SK-N-MC (cell line): ENCODE measurements at regions not wholly inside any gene's neighbourhood (a gene's known extent, or its start where the extent isn't known, plus 50 kb on each side); places are given as distances from the start of the nearest gene placed in this dataset.
A peak's percentile ranks its signal among the peaks of the same experiment; 100 is the strongest.
"Not testable (repeated sequence)": the region's sequence is repeated elsewhere in the genome, so short reads cannot be mapped to it uniquely, and the experiment has no call there.

Experiments
- DNase-seq: peaks from one replicate; pipeline ENCODE4 v3.0.0-alpha.2; 2011; ENCODE audit warnings: low read depth, low spot score
- H3K27ac ChIP-seq: fragments of 200-600 bp; sonication (generic); 2 replicates; pipeline ENCODE4 v1.5.1; 2016; ENCODE audit warnings: mixed run types
- H3K36me3 ChIP-seq: fragments of 200-600 bp; sonication (generic); 2 replicates; pipeline ENCODE4 v1.6.1; 2017; ENCODE audit warnings: antibody characterized with exemption, low read length, mixed read lengths; ENCODE audit not compliant: insufficient read depth
- H3K4me3 ChIP-seq: fragments of 200-600 bp; sonication (generic); 2 replicates; pipeline ENCODE4 v1.5.1; 2016
- H3K9ac ChIP-seq: fragments of 200-600 bp; sonication (generic); 2 replicates; pipeline ENCODE4 v1.8.0; 2017; ENCODE audit warnings: mixed run types, mixed read lengths; ENCODE audit not compliant: insufficient read length
- H3K9me3 ChIP-seq: fragments of 200-600 bp; sonication (generic); 2 replicates; pipeline ENCODE4 v1.6.1; 2017; ENCODE audit warnings: low read depth, mild to moderate bottlenecking, antibody characterized with exemption, low read length, moderate library complexity, mixed read lengths
- EZH2 ChIP-seq: fragments of 200-600 bp; sonication (generic); IDR thresholded peaks from one replicate; pipeline ENCODE4 v1.6.1; 2017; ENCODE audit warnings: antibody characterized with exemption
- FOXP2 ChIP-seq: optimal IDR thresholded peaks from 2 replicates; pipeline ENCODE3; 2011; ENCODE audit warnings: mild to moderate bottlenecking, moderate library complexity; ENCODE audit not compliant: insufficient read depth; ENCODE audit errors: extremely low read length, control extremely low read depth
- POLR2AphosphoS5 ChIP-seq: IDR thresholded peaks from 2 replicates; pipeline ENCODE4 v1.6.1; 2012; ENCODE audit warnings: mild to moderate bottlenecking, low read depth, low read length, borderline replicate concordance

- Histone ChIP-seq H3K27ac (no peak overlapping the region), H3K4me3 (no peak overlapping the region), H3K9me3 (no peaks in the 10 kb centered on the region), H3K36me3 (no peaks in the 10 kb centered on the region), H3K9ac (no peak overlapping the region)
- TF ChIP-seq POLR2AphosphoS5 (no peak), EZH2 (no peak), FOXP2 (no peak)
- no peak for DNase-seq
Measured at GRCh38 chr21:35982717-35983116, 77.6 kb downstream of the SETD4 start.

- TF ChIP-seq FOXP2: no peak
- TF ChIP-seq EZH2: no peak
- TF ChIP-seq POLR2AphosphoS5: no peak
- DNase-seq: no peak
- H3K4me3 ChIP-seq: no peak overlapping the region
Measured at GRCh38 chr21:35981514-35982070, 78.7 kb downstream of the SETD4 start.

GRCh38 chr21:35980821-35981220 is 79.5 kb downstream of the SETD4 start:
- no peak for DNase-seq
- Histone ChIP-seq H3K27ac (no peak overlapping the region), H3K36me3 (no peaks in the 10 kb centered on the region), H3K9ac (no peak overlapping the region), H3K9me3 (no peaks in the 10 kb centered on the region), H3K4me3 (no peak overlapping the region)
- TF ChIP-seq FOXP2 (no peak), EZH2 (no peak), POLR2AphosphoS5 (no peak)

More at GRCh38 chr21:35981514-35982070, 78.7 kb downstream of the SETD4 start:
- H3K9ac ChIP-seq: no peak overlapping the region
- H3K27ac ChIP-seq: no peak overlapping the region
- H3K36me3 ChIP-seq: no peaks in the 10 kb centered on the region
- H3K9me3 ChIP-seq: no peaks in the 10 kb centered on the region

GRCh38 chr21:35977860-35978259 is 82.5 kb downstream of the SETD4 start:
- DNase-seq, H3K27ac ChIP-seq, H3K9ac ChIP-seq, H3K9me3 ChIP-seq, H3K36me3 ChIP-seq, H3K4me3 ChIP-seq: not testable (repeated sequence)

GRCh38 chr21:35976929-35977328 is 83.4 kb downstream of the SETD4 start:
- Histone ChIP-seq H3K9me3 (no peaks in the 10 kb centered on the region), H3K27ac (no peak overlapping the region), H3K9ac (no peak overlapping the region), H3K4me3 (no peak overlapping the region), H3K36me3 (no peaks in the 10 kb centered on the region)
- TF ChIP-seq EZH2: no peak
- no peak for DNase-seq

- Histone ChIP-seq H3K36me3 (no peaks in the 10 kb centered on the region), H3K9me3 (no peaks in the 10 kb centered on the region), H3K4me3 (no peak overlapping the region), H3K27ac (no peak overlapping the region), H3K9ac (no peak overlapping the region)
- TF ChIP-seq FOXP2 (no peak), POLR2AphosphoS5 (no peak), EZH2 (no peak)
- no peak for DNase-seq
Measured at GRCh38 chr21:35976481-35976880, 83.8 kb downstream of the SETD4 start.

- Histone ChIP-seq H3K36me3 (no peaks in the 10 kb centered on the region), H3K27ac (no peak overlapping the region), H3K9me3 (no peaks in the 10 kb centered on the region), H3K9ac (no peak overlapping the region), H3K4me3 (no peak overlapping the region)
- TF ChIP-seq EZH2: peak; percentile 57
- no peak for TF ChIP-seq FOXP2
- DNase-seq: no peak
Measured at GRCh38 chr21:35974775-35975174, 85.6 kb downstream of the SETD4 start.

- Histone ChIP-seq H3K9me3 (no peaks in the 10 kb centered on the region), H3K9ac (no peak overlapping the region), H3K4me3 (no peak overlapping the region), H3K36me3 (no peaks in the 10 kb centered on the region), H3K27ac (no peak overlapping the region)
- TF ChIP-seq EZH2: no peak
- TF ChIP-seq FOXP2: no peak
- no peak for TF ChIP-seq POLR2AphosphoS5
- DNase-seq: no peak
Measured at GRCh38 chr21:35971824-35972223, 88.5 kb downstream of the SETD4 start.

GRCh38 chr21:35969281-35969680 is 91.0 kb downstream of the SETD4 start:
- TF ChIP-seq EZH2 (no peak), POLR2AphosphoS5 (no peak), FOXP2 (no peak)
- H3K4me3 ChIP-seq: no peak overlapping the region
- no peaks in the 10 kb centered on the region for H3K36me3 ChIP-seq
- no peak overlapping the region for H3K27ac ChIP-seq
- no peak overlapping the region for H3K9ac ChIP-seq
- no peaks in the 10 kb centered on the region for H3K9me3 ChIP-seq
- DNase-seq: no peak
